GM19351 (cell line): ENCODE measurements at regions not wholly inside any gene's neighbourhood (a gene's known extent, or its start where the extent isn't known, plus 50 kb on each side); places are given as distances from the start of the nearest gene placed in this dataset.
A peak's percentile ranks its signal among the peaks of the same experiment; 100 is the strongest.

Source experiments
- ATAC-seq: cut with Tn5 transposase; IDR thresholded peaks from one replicate; pipeline ENCODE4 v1.9.1; 2021; ENCODE audit warnings: mild to moderate bottlenecking, moderate library complexity; ENCODE audit not compliant: unreplicated experiment

GRCh38 chr4:123455360-123455759 lies 58.8 kb downstream of the SPRY1 start:
- ATAC-seq: no peak

- no peak for ATAC-seq
These were observed 65.4 kb downstream of the SPRY1 start for GRCh38 chr4:123462007-123462406.

- ATAC-seq: no peak
These were observed 67.3 kb downstream of the SPRY1 start for GRCh38 chr4:123463869-123464268.

- no peak for ATAC-seq
These were observed 68.8 kb downstream of the SPRY1 start for GRCh38 chr4:123465416-123465815.

GRCh38 chr4:123466080-123466785 lies 69.6 kb downstream of the SPRY1 start:
- ATAC-seq: no peak

GRCh38 chr4:123468479-123469031 lies 72.0 kb downstream of the SPRY1 start:
- no peak for ATAC-seq

- ATAC-seq: no peak
These were observed 72.7 kb downstream of the SPRY1 start for GRCh38 chr4:123469245-123469644.

- ATAC-seq: no peak
These were observed 73.1 kb downstream of the SPRY1 start for GRCh38 chr4:123469696-123470095.

- ATAC-seq: no peak
These were observed 74.0 kb downstream of the SPRY1 start for GRCh38 chr4:123470640-123471039.

- ATAC-seq: no peak
These were observed 75.2 kb downstream of the SPRY1 start for GRCh38 chr4:123471655-123472369.

GRCh38 chr4:123474817-123475216 lies 78.2 kb downstream of the SPRY1 start:
- no peak for ATAC-seq

GRCh38 chr4:123476089-123476488 lies 79.5 kb downstream of the SPRY1 start:
- no peak for ATAC-seq

- ATAC-seq: peak; percentile 58
These were observed 81.2 kb downstream of the SPRY1 start for GRCh38 chr4:123477711-123478209.

GRCh38 chr4:123478859-123479345 lies 82.3 kb downstream of the SPRY1 start:
- no peak for ATAC-seq

- ATAC-seq: no peak
These were observed 83.3 kb downstream of the SPRY1 start for GRCh38 chr4:123479944-123480343.

GRCh38 chr4:123480706-123481418 lies 84.3 kb downstream of the SPRY1 start:
- ATAC-seq: no peak

GRCh38 chr4:123481717-123482116 lies 85.1 kb downstream of the SPRY1 start:
- ATAC-seq: no peak

- no peak for ATAC-seq
These were observed 87.8 kb downstream of the SPRY1 start for GRCh38 chr4:123484291-123484926.

- no peak for ATAC-seq
These were observed 89.0 kb downstream of the SPRY1 start for GRCh38 chr4:123485601-123486000.

GRCh38 chr4:123488916-123489315 lies 92.3 kb downstream of the SPRY1 start:
- ATAC-seq: peak; percentile 62

GRCh38 chr4:123495530-123495929 lies 98.9 kb downstream of the SPRY1 start:
- no peak for ATAC-seq
